Neutrophil (primary cell): ENCODE measurements at regions not wholly inside any gene's neighbourhood (a gene's known extent, or its start where the extent isn't known, plus 50 kb on each side); places are given as distances from the start of the nearest gene placed in this dataset.
"Not testable (repeated sequence)": the region's sequence is repeated elsewhere in the genome, so short reads cannot be mapped to it uniquely, and the experiment has no call there.

ENCODE experiments used
- H3K27ac ChIP-seq: fragments of 200-600 bp; sonication (generic); 2 replicates; pipeline ENCODE4 v1.5.1; 2016; ENCODE audit warnings: mild to moderate bottlenecking, moderate library complexity
- H3K27me3 ChIP-seq: fragments of 200-600 bp; sonication (generic); 2 replicates; pipeline ENCODE4 v1.6.0; 2016; ENCODE audit warnings: mild to moderate bottlenecking
- H3K36me3 ChIP-seq: fragments of 200-600 bp; sonication (generic); 2 replicates; pipeline ENCODE4 v1.5.1; 2017
- H3K4me1 ChIP-seq, 2 experiments: fragments of 200-600 bp in 1 of 2; sonication (generic) in 1 of 2; 1 replicate in 1 of 2; 2 replicates in 1 of 2; pipeline versions ENCODE4 v1.5.1 to v1.6.1; 2013 to 2016; ENCODE audit warnings: low read depth in 1 of 2, low read length in 1 of 2, mild to moderate bottlenecking in 1 of 2, moderate library complexity in 1 of 2; ENCODE audit not compliant: control insufficient read depth in 1 of 2, insufficient read depth in 1 of 2
- H3K4me3 ChIP-seq, 2 experiments: fragments of 200-600 bp in 1 of 2; sonication (generic) in 1 of 2; 1 replicate in 1 of 2; 2 replicates in 1 of 2; pipeline ENCODE4 v1.5.1; 2013 to 2016; ENCODE audit warnings: low read depth in 1 of 2, low read length in 1 of 2, mild to moderate bottlenecking in 1 of 2, moderate library complexity in 1 of 2
- H3K9me3 ChIP-seq: fragments of 200-600 bp; sonication (generic); 2 replicates; pipeline ENCODE4 v1.5.1; 2016
- CTCF ChIP-seq: fragments of 200-600 bp; sonication (generic); IDR thresholded peaks from 2 replicates; pipeline ENCODE4 v1.5.1; 2016; ENCODE audit warnings: antibody characterized with exemption

GRCh38 chr5:118468085-118468484 lies 520.3 kb downstream of the DTWD2 start:
- H3K9me3 ChIP-seq, result no peaks in the 10 kb centered on the region
- H3K36me3 ChIP-seq, result no peaks in the 10 kb centered on the region
- no peak for TF ChIP-seq CTCF
- no peak overlapping the region for H3K4me3 ChIP-seq
- H3K27ac ChIP-seq, result no peak overlapping the region
- H3K4me1 ChIP-seq, result no peaks in the 10 kb centered on the region
- no peaks in the 10 kb centered on the region for H3K27me3 ChIP-seq

DNA sequence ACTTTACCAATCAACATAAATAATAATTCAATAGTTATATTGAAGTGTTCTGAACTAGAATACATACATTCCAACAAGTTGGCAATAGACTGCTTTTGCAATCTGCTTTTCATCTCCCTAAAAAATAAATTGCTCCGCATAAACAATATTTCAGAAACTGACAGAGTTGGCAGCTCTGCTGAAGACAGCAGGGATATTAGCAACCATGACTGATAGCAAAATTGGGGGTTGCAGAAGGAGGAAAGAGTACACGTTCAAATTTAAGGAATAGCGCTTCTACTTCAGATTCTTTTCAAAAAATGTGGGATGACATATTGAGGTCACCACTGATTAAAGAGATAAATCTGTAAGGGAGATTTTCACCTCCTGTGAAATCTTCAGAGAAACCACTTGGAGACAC lies 521.2 kb downstream of the DTWD2 start:
- no peak overlapping the region for H3K27ac ChIP-seq
- H3K4me3 ChIP-seq, result no peak overlapping the region
- no peaks in the 10 kb centered on the region for H3K4me1 ChIP-seq
- no peaks in the 10 kb centered on the region for H3K36me3 ChIP-seq
- no peaks in the 10 kb centered on the region for H3K9me3 ChIP-seq
- no peaks in the 10 kb centered on the region for H3K27me3 ChIP-seq
- TF ChIP-seq CTCF, result no peak

DNA sequence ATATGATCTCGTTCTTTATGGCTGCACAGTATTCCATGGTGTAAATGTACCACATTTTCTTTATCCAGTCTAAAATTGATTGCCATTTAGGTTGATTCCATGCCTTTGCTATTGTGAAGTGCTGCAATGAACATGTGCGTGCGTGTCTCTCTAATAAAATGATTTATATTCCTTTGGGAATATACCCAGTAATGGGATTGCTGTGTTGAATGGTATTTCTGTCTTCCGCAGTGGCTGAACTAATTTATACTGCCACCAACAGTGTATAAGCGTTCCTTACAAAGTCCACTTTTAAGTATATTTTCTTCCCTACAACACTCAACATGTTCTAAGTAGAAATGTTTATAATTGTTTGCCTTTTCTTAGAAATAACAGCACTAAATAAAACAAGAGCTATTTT lies 521.9 kb downstream of the DTWD2 start:
- Histone ChIP-seq H3K27me3 (no peaks in the 10 kb centered on the region), H3K4me1 (no peaks in the 10 kb centered on the region), H3K9me3 (no peaks in the 10 kb centered on the region), H3K4me3 (no peak overlapping the region), H3K27ac (no peak overlapping the region), H3K36me3 (no peaks in the 10 kb centered on the region)
- TF ChIP-seq CTCF, result no peak

GRCh38 chr5:118462276-118462675 lies 526.1 kb downstream of the DTWD2 start:
- not testable (repeated sequence) for H3K36me3 ChIP-seq, H3K4me3 ChIP-seq, H3K4me1 ChIP-seq, H3K27me3 ChIP-seq, H3K9me3 ChIP-seq, H3K27ac ChIP-seq

- no peaks in the 10 kb centered on the region for H3K9me3 ChIP-seq
- TF ChIP-seq CTCF, result no peak
- no peaks in the 10 kb centered on the region for H3K4me1 ChIP-seq
- no peaks in the 10 kb centered on the region for H3K36me3 ChIP-seq
- H3K27ac ChIP-seq, result no peak overlapping the region
- H3K27me3 ChIP-seq, result no peaks in the 10 kb centered on the region
- H3K4me3 ChIP-seq, result no peak overlapping the region
Observed at GRCh38 chr5:118461436-118461835, 526.9 kb downstream of the DTWD2 start.

GRCh38 chr5:118459490-118459889 lies 528.9 kb downstream of the DTWD2 start:
- no peak for TF ChIP-seq CTCF
- Histone ChIP-seq H3K36me3 (no peaks in the 10 kb centered on the region), H3K27ac (no peak overlapping the region), H3K4me1 (no peaks in the 10 kb centered on the region), H3K27me3 (no peaks in the 10 kb centered on the region), H3K9me3 (no peaks in the 10 kb centered on the region), H3K4me3 (no peak overlapping the region)
